Subcutaneous abdominal adipose tissue (tissue), 5 donors: ENCODE measurements at regions not wholly inside any gene's neighbourhood (a gene's known extent, or its start where the extent isn't known, plus 50 kb on each side); places are given as distances from the start of the nearest gene placed in this dataset.
A peak's percentile ranks its signal among the peaks of the same experiment; 100 is the strongest.

ENCODE experiments used
- H3K27ac ChIP-seq: one replicate; pipeline ENCODE4 v1.7.0; 2013; ENCODE audit warnings: low read depth, mild to moderate bottlenecking, inconsistent platforms, low read length, moderate library complexity
- H3K27me3 ChIP-seq, 5 donors: one replicate each; pipeline ENCODE4 v1.7.0; 2013; ENCODE audit warnings: low read length in 5 of 5, inconsistent platforms in 1 of 5; ENCODE audit not compliant: control insufficient read depth in 5 of 5, insufficient read depth in 4 of 5
- H3K36me3 ChIP-seq, 5 donors: one replicate each; pipeline ENCODE4 v1.7.0; 2013; ENCODE audit warnings: low read length in 5 of 5; ENCODE audit not compliant: control insufficient read depth in 5 of 5, insufficient read depth in 5 of 5
- H3K4me1 ChIP-seq, 5 donors: one replicate each; pipeline ENCODE4 v1.7.0; 2013; ENCODE audit warnings: low read length in 5 of 5, mild to moderate bottlenecking in 3 of 5, moderate library complexity in 1 of 5; ENCODE audit not compliant: control insufficient read depth in 5 of 5, insufficient read depth in 5 of 5
- H3K4me3 ChIP-seq, 5 donors: one replicate each; pipeline ENCODE4 v1.7.0; 2013; ENCODE audit warnings: low read length in 5 of 5, low read depth in 1 of 5
- H3K9ac ChIP-seq, 5 donors: one replicate each; pipeline ENCODE4 v1.7.0; 2013; ENCODE audit warnings: low read length in 5 of 5, mild to moderate bottlenecking in 4 of 5, moderate library complexity in 3 of 5
- H3K9me3 ChIP-seq, 5 donors: one replicate each; pipeline ENCODE4 v1.7.0; 2013; ENCODE audit warnings: low read length in 5 of 5; ENCODE audit not compliant: control insufficient read depth in 5 of 5
- donor health status: healthy.
- donor health status: healthy.
- donor health status: healthy.
- donor health status: healthy.
- donor health status: healthy.

DNA sequence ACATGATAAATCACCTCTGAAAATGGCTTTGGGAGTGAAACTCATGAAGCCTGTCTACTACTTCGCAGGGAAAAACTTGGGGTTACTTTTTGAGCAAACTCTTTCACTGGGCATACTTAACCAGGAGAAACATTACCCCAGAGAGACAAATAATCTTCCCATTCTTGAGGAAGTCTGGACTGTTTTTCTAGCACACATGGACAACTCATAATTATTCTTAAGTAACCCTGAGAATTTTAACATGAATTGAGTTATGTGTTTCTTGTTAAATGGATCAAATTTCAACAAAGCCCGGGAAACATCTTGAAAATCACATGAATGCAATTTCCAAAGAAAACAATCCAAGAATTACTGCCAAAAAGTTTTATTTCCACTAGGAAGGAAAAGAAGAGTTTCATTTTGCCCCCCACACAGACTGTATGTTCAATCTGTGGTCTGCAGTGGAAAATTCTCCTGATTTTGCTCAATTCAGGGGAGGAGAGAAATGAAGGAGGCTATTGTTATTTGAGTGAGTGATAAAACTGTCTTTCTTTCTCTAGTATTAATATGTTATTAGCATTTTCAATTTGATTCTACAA is 564.8 kb upstream of the CLINT1 start:
- H3K9me3 ChIP-seq = no peaks in the 10 kb centered on the region
- no peak overlapping the region for H3K9ac ChIP-seq
- H3K27me3 ChIP-seq = no peaks in the 10 kb centered on the region
- no peak overlapping the region for H3K4me3 ChIP-seq
- H3K36me3 ChIP-seq = no peaks in the 10 kb centered on the region
- peaks cover 2 to 34% (median 16%) of the 10 kb centered on the region in 5 donors for H3K4me1 ChIP-seq
- H3K27ac ChIP-seq = no peak overlapping the region

DNA sequence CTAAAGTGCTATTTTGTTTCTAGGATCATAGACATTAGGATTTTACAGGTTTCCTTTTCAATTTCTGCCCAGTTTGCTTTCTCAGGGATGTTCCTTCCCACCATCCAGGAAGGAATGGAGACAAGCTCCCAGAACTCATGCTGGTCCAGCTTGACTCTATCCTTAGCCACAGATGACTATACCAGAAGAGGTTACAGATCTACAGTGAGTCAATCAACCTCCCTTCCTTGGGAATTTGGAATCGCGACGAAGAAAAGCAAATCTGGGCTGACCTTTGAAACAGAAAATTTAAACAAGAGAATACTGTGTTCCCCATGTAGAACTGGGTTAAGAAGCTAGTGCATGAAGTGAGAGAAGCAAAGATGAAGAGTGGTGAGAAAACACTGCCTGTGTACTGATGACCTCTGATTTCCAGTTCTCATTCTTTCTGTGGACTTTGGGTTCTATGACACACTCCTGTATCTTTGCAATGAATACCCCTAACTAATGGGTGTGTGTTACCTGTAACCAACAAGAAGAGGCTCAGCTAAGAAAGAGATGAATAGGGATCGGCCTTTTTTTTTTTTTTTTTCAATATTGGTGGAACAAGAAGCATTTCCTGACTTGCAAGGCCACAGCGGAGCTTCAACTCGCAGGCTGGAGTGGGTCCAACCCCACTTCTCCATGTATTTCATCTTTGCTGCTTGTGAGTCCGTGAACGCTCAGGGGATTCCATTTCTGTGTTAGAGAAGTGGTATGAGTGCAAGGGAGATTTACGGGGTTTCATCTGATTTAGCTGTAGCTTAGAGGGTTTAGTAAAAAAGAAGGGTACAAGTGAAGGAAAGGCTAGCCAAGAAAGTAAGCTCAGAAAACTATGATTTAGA is 563.9 kb upstream of the CLINT1 start:
- no peaks in the 10 kb centered on the region for H3K27me3 ChIP-seq
- peaks cover 2 to 34% (median 16%) of the 10 kb centered on the region in 5 donors for H3K4me1 ChIP-seq
- H3K9ac ChIP-seq = no peak overlapping the region
- peak overlapping the region in 1 of 5 donors; percentile 14 for H3K4me3 ChIP-seq
- H3K27ac ChIP-seq = no peak overlapping the region
- no peaks in the 10 kb centered on the region for H3K36me3 ChIP-seq
- no peaks in the 10 kb centered on the region for H3K9me3 ChIP-seq

- Histone ChIP-seq H3K27me3 (no peaks in the 10 kb centered on the region), H3K9ac (no peak overlapping the region), H3K4me1 (peaks cover 2 to 23% (median 16%) of the 10 kb centered on the region in 5 donors), H3K36me3 (no peaks in the 10 kb centered on the region), H3K9me3 (no peaks in the 10 kb centered on the region), H3K27ac (no peak overlapping the region), H3K4me3 (no peak overlapping the region)
Measured at GRCh38 chr5:158421319-158421718, 562.4 kb upstream of the CLINT1 start.

DNA sequence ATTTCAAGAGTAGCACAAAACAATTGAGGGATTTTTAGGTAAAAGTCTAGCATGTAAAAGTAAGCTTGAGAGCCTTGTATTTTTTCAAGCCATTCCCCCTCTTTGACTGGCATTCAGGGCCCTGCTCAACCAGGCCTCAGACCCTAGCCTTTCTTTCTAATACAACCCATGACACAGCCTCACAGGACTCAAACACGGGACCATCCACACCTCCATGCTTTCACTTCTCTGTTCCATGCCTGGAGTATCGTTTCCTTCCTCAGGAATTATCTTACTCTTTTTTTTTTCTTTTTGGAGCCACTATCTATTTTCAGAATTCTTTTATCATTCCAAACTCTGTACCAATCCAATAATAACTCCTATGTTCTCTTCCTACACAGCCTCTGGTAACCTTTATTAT is 560.2 kb upstream of the CLINT1 start:
- H3K9ac ChIP-seq = no peak overlapping the region
- no peak overlapping the region for H3K27ac ChIP-seq
- no peak overlapping the region for H3K4me3 ChIP-seq
- H3K36me3 ChIP-seq = no peaks in the 10 kb centered on the region
- peaks cover 2 to 23% (median 18%) of the 10 kb centered on the region in 5 donors for H3K4me1 ChIP-seq
- no peaks in the 10 kb centered on the region for H3K27me3 ChIP-seq
- H3K9me3 ChIP-seq = no peaks in the 10 kb centered on the region

DNA sequence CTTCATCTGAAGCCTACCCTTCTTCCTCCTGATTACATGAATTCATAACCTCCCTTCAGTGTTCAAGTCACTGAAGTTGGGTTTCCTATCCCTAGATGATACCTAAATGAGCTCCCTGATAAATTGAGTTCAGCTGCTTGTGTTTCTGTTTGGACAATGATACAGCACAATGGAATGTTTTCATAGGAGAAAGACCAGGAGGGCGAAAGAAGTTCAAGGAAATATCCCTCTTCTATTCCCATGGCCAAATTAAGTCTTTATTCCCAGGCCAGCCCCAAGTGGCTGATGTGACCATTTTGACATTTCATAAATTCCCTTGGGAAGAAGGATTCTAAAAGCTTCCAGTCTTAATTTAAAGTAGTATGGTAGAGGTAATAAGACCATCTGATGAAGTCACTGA is 555.8 kb upstream of the CLINT1 start:
- Histone ChIP-seq H3K4me1 (peaks cover 0 to 7% (median 5%) of the 10 kb centered on the region in 5 donors), H3K27me3 (no peaks in the 10 kb centered on the region), H3K9me3 (no peaks in the 10 kb centered on the region), H3K9ac (no peak overlapping the region), H3K4me3 (no peak overlapping the region), H3K36me3 (no peaks in the 10 kb centered on the region), H3K27ac (no peak overlapping the region)

GRCh38 chr5:158414333-158414762 is 555.4 kb upstream of the CLINT1 start:
- no peak overlapping the region for H3K9ac ChIP-seq
- no peak overlapping the region for H3K27ac ChIP-seq

GRCh38 chr5:158413122-158413680 is 554.3 kb upstream of the CLINT1 start:
- Histone ChIP-seq H3K4me3 (no peak overlapping the region), H3K36me3 (no peaks in the 10 kb centered on the region), H3K27me3 (no peaks in the 10 kb centered on the region), H3K9me3 (no peaks in the 10 kb centered on the region), H3K27ac (no peak overlapping the region), H3K4me1 (peaks cover 0 to 7% (median 5%) of the 10 kb centered on the region in 5 donors), H3K9ac (no peak overlapping the region)

More at GRCh38 chr5:158414333-158414762, 555.4 kb upstream of the CLINT1 start:
- Histone ChIP-seq H3K4me1 (peaks cover 0 to 7% (median 5%) of the 10 kb centered on the region in 5 donors), H3K9me3 (no peaks in the 10 kb centered on the region), H3K36me3 (no peaks in the 10 kb centered on the region), H3K27me3 (no peaks in the 10 kb centered on the region), H3K4me3 (no peak overlapping the region)

- Histone ChIP-seq H3K9ac (no peak overlapping the region), H3K27ac (no peak overlapping the region), H3K9me3 (no peaks in the 10 kb centered on the region), H3K27me3 (no peaks in the 10 kb centered on the region), H3K4me1 (peaks cover 0 to 15% (median 7%) of the 10 kb centered on the region in 5 donors), H3K4me3 (no peak overlapping the region), H3K36me3 (no peaks in the 10 kb centered on the region)
Measured at GRCh38 chr5:158410976-158411375, 552.0 kb upstream of the CLINT1 start.

DNA sequence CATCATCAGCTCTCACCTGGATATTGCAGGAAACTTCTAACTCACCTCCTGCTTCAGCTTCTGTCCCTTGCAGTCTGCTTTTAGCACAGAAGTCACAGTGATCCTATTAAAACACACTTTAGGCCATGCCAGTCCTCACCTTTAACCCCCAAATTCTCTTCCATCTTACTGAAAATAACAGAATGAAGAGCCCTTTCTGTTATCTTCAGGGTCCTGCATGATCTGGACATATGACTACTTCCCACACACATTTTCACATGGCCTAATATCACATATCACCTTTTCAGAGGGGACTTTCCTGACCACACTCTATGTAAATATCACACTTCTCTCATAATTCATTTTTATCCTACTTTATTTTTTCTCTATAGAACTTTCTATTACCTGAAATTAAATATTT is 550.6 kb upstream of the CLINT1 start:
- H3K9me3 ChIP-seq = no peaks in the 10 kb centered on the region
- H3K27ac ChIP-seq = no peak overlapping the region
- H3K4me1 ChIP-seq = peaks cover 0 to 11% (median 3%) of the 10 kb centered on the region in 5 donors
- H3K9ac ChIP-seq = no peak overlapping the region
- no peak overlapping the region for H3K4me3 ChIP-seq
- no peaks in the 10 kb centered on the region for H3K27me3 ChIP-seq
- H3K36me3 ChIP-seq = no peaks in the 10 kb centered on the region

DNA sequence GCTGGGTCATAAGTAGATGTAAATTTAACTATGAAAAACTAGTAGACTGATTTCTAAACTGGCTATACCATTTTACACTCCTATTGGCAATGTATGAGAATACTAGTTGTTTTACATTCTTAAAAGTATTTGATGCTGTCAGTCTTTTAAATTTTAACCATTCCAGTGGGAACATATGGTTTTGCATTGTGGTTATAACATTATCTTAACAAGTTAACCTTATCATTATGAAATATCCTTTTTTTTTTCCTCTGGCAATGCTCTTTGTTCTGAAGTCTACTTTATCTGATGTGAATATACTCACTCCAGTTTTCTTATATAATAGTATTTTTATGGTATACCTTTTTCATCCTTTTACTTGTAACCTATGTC is 548.9 kb upstream of the CLINT1 start:
- no peak overlapping the region for H3K9ac ChIP-seq
- H3K4me1 ChIP-seq = peaks cover 0 to 10% (median 0%) of the 10 kb centered on the region in 5 donors
- H3K4me3 ChIP-seq = no peak overlapping the region
- H3K27ac ChIP-seq = no peak overlapping the region
- H3K27me3 ChIP-seq = no peaks in the 10 kb centered on the region
- H3K36me3 ChIP-seq = no peaks in the 10 kb centered on the region
- H3K9me3 ChIP-seq = peaks cover 0 to 8% (median 6%) of the 10 kb centered on the region in 5 donors
